Parathyroid adenoma (tissue), 2 donors: ENCODE measurements at regions not wholly inside any gene's neighbourhood (a gene's known extent, or its start where the extent isn't known, plus 50 kb on each side); places are given as distances from the start of the nearest gene placed in this dataset.

Source experiments
- H2AFZ ChIP-seq: fragments of 300-600 bp; sonication (generic); one replicate; pipeline ENCODE4 v1.7.0; 2017; ENCODE audit warnings: antibody characterized with exemption, mild to moderate bottlenecking
- H3K27ac ChIP-seq: fragments of 300-600 bp; sonication (generic); one replicate; pipeline ENCODE4 v1.7.0; 2017
- H3K27me3 ChIP-seq: fragments of 300-600 bp; sonication (generic); one replicate; pipeline ENCODE4 v1.7.0; 2017; ENCODE audit warnings: low read length; ENCODE audit not compliant: control insufficient read depth, insufficient read depth
- H3K36me3 ChIP-seq: fragments of 300-600 bp; sonication (generic); one replicate; pipeline ENCODE4 v1.7.0; 2017; ENCODE audit warnings: low read length; ENCODE audit not compliant: control insufficient read depth, insufficient read depth
- H3K4me1 ChIP-seq: fragments of 300-600 bp; sonication (generic); one replicate; pipeline ENCODE4 v1.7.0; 2017; ENCODE audit warnings: control low read depth
- H3K4me2 ChIP-seq: fragments of 300-600 bp; sonication (generic); one replicate; pipeline ENCODE4 v1.7.0; 2017; ENCODE audit warnings: low read length
- H3K4me3 ChIP-seq: fragments of 300-600 bp; sonication (generic); one replicate; pipeline ENCODE4 v1.7.0; 2017; ENCODE audit warnings: low read depth, low read length
- H3K79me2 ChIP-seq: fragments of 300-600 bp; sonication (generic); one replicate; pipeline ENCODE4 v1.7.0; 2017; ENCODE audit warnings: control low read depth
- H3K9ac ChIP-seq: fragments of 300-600 bp; sonication (generic); one replicate; pipeline ENCODE4 v1.7.0; 2017; ENCODE audit warnings: mild to moderate bottlenecking
- H3K9me3 ChIP-seq: fragments of 300-600 bp; sonication (generic); one replicate; pipeline ENCODE4 v1.7.0; 2017; ENCODE audit warnings: low read length; ENCODE audit not compliant: control insufficient read depth
- TF ChIP-seq, protein P1 (sequence below): fragments of 300-600 bp; sonication (generic); IDR thresholded peaks from one replicate; pipeline ENCODE4 v1.7.0; 2017; ENCODE audit warnings: antibody characterized with exemption, mild to moderate bottlenecking
- donor health status: primary hyperparathyroidism.

GRCh38 chr7:86181474-86181873 lies 462.2 kb upstream of the GRM3 start:
- Histone ChIP-seq H3K27ac (no peak overlapping the region), H2AFZ (no peak overlapping the region), H3K4me2 (no peak overlapping the region), H3K9ac (no peak overlapping the region), H3K27me3 (no peaks in the 10 kb centered on the region), H3K4me3 (no peak overlapping the region), H3K9me3 (no peaks in the 10 kb centered on the region), H3K4me1 (no peaks in the 10 kb centered on the region), H3K36me3 (no peaks in the 10 kb centered on the region), H3K79me2 (no peaks in the 10 kb centered on the region)
- TF ChIP-seq, protein P1, sequence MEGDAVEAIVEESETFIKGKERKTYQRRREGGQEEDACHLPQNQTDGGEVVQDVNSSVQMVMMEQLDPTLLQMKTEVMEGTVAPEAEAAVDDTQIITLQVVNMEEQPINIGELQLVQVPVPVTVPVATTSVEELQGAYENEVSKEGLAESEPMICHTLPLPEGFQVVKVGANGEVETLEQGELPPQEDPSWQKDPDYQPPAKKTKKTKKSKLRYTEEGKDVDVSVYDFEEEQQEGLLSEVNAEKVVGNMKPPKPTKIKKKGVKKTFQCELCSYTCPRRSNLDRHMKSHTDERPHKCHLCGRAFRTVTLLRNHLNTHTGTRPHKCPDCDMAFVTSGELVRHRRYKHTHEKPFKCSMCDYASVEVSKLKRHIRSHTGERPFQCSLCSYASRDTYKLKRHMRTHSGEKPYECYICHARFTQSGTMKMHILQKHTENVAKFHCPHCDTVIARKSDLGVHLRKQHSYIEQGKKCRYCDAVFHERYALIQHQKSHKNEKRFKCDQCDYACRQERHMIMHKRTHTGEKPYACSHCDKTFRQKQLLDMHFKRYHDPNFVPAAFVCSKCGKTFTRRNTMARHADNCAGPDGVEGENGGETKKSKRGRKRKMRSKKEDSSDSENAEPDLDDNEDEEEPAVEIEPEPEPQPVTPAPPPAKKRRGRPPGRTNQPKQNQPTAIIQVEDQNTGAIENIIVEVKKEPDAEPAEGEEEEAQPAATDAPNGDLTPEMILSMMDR: no peak

DNA sequence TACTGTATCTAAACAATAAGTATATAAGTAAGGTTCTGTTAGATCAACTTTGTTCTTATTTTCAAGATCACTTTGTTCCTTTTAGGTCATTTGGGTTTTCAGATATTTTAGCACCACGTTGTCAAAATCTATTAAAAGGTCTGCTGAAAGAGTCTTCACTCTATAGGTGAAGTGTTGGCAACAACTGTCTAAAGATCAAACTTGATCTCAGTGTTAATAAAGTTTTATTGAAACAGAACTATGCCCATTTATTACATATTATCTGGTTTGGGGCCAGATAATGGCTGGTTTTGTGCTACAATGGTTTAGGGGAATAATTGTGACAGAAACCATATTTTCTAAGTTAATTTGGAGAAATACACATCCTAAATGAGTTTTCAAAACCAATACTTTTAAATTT lies 478.9 kb upstream of the GRM3 start:
- no peaks in the 10 kb centered on the region for H3K4me1 ChIP-seq

DNA sequence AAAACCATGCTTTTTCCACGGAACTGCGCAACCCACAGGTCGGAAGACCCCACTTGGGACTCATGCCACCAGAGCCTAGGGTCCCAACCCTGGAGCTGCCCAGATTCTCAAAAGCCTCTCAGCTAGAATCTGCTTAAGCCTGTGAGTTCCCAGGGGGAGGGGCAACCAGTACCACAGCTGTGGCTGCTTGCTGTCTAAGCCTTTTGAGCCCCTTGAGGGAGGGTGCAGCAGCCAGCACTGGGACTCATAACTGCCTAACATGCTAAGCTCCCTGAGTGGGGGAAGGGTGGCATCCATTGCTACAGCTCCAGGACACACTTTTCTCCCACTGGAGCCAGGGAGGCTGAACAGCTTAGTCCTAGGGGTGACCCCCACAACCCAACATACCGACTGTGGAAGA lies 485.6 kb upstream of the GRM3 start:
- no peaks in the 10 kb centered on the region for H3K4me1 ChIP-seq
- H3K9ac ChIP-seq: no peak overlapping the region
- no peaks in the 10 kb centered on the region for H3K9me3 ChIP-seq
- H3K27ac ChIP-seq: no peak overlapping the region
- TF ChIP-seq, protein P1: no peak
- no peak overlapping the region for H3K4me3 ChIP-seq
- no peaks in the 10 kb centered on the region for H3K27me3 ChIP-seq
- H3K36me3 ChIP-seq: no peaks in the 10 kb centered on the region
- no peak overlapping the region for H2AFZ ChIP-seq
- H3K4me2 ChIP-seq: no peak overlapping the region
- H3K79me2 ChIP-seq: no peaks in the 10 kb centered on the region

More for the DNA sequence above, 478.9 kb upstream of the GRM3 start:
- Histone ChIP-seq H3K9ac (no peak overlapping the region), H3K36me3 (no peaks in the 10 kb centered on the region), H3K9me3 (no peaks in the 10 kb centered on the region), H3K27me3 (no peaks in the 10 kb centered on the region), H3K27ac (no peak overlapping the region), H3K4me2 (no peak overlapping the region), H3K4me3 (no peak overlapping the region), H3K79me2 (no peaks in the 10 kb centered on the region), H2AFZ (no peak overlapping the region)
- TF ChIP-seq, protein P1: no peak

DNA sequence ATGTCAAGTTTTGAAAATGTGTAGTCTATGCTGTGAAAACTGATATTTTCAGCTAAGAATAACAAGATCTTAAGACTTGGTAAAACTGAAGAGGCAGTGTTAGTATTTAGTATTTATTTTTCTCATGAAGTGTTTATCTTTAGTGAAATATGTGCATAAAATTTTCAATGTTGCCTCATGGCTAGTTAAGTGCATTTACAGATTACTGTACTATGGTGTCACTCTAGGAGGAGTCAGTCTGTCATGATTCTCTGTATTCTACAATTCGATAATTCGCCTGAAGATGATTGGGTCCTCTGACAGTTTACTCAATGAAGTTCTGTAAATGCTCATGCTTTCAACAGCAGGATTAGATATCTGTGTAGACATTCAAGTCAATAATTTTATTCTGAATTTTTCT lies 488.1 kb upstream of the GRM3 start:
- Histone ChIP-seq H3K4me1 (no peaks in the 10 kb centered on the region), H2AFZ (no peak overlapping the region), H3K9me3 (no peaks in the 10 kb centered on the region), H3K4me3 (no peak overlapping the region), H3K9ac (no peak overlapping the region), H3K27ac (no peak overlapping the region), H3K4me2 (no peak overlapping the region), H3K36me3 (no peaks in the 10 kb centered on the region), H3K79me2 (no peaks in the 10 kb centered on the region), H3K27me3 (no peaks in the 10 kb centered on the region)
- TF ChIP-seq, protein P1: no peak

GRCh38 chr7:86152926-86153325 lies 490.8 kb upstream of the GRM3 start:
- Histone ChIP-seq H3K9me3 (no peaks in the 10 kb centered on the region), H2AFZ (no peak overlapping the region), H3K36me3 (no peaks in the 10 kb centered on the region), H3K9ac (no peak overlapping the region), H3K4me1 (no peaks in the 10 kb centered on the region), H3K27ac (no peak overlapping the region), H3K4me3 (no peak overlapping the region), H3K79me2 (no peaks in the 10 kb centered on the region), H3K27me3 (no peaks in the 10 kb centered on the region), H3K4me2 (no peak overlapping the region)
- TF ChIP-seq, protein P1: no peak
